Activated T-helper 1 cell treated with anti-CD3 and anti-CD28 coated beads, Interleukin-12 subunit alpha, Interleukin-12 subunit beta, Interleukin-2, Interleukin-4 antibody, amounts not matched to agents 30 ng/mL and 10 ng/mL and 1 ng/mL, durations not matched to agents 14 hours and 24 hours and 36 hours (primary cell): ENCODE measurements at regions not wholly inside any gene's neighbourhood (a gene's known extent, or its start where the extent isn't known, plus 50 kb on each side); places are given as distances from the start of the nearest gene placed in this dataset.

Experiments used
- DNase-seq: peaks from one replicate; pipeline ENCODE4 v3.0.0; 2021; ENCODE audit warnings: low spot score
- H3K27ac Mint-ChIP-seq: one replicate; pipeline ENCODE4 v1.8.0; 2021; ENCODE audit warnings: mild to moderate bottlenecking, mixed read lengths
- H3K27me3 Mint-ChIP-seq: one replicate; pipeline ENCODE4 v1.8.0; 2022; ENCODE audit warnings: mild to moderate bottlenecking, moderate library complexity, mixed read lengths; ENCODE audit not compliant: insufficient read depth
- H3K36me3 Mint-ChIP-seq: one replicate; pipeline ENCODE4 v1.8.0; 2021; ENCODE audit warnings: low read depth, mixed read lengths
- H3K4me1 Mint-ChIP-seq: one replicate; pipeline ENCODE4 v1.8.0; 2021; ENCODE audit warnings: low read depth, mixed read lengths
- H3K4me3 Mint-ChIP-seq: one replicate; pipeline ENCODE4 v1.8.0; 2021; ENCODE audit warnings: mild to moderate bottlenecking, moderate library complexity, mixed read lengths
- H3K9me3 Mint-ChIP-seq: one replicate; pipeline ENCODE4 v1.8.0; 2021; ENCODE audit warnings: mixed read lengths
- intact Hi-C: fragments of 100-400 bp; cut with micrococcal nuclease; formaldehyde crosslinking; loops from one replicate; pipeline ENCODE4 v1.15.1; 2024

GRCh38 chr5:89996890-89997289, 412.7 kb downstream of the CETN3 start:
- Mint-ChIP-seq H3K27me3 (no peaks in the 10 kb centered on the region), H3K9me3 (peaks cover 4% of the 10 kb centered on the region), H3K27ac (no peak overlapping the region), H3K36me3 (no peaks in the 10 kb centered on the region), H3K4me1 (no peaks in the 10 kb centered on the region), H3K4me3 (no peak overlapping the region)
- intact Hi-C loops: no loop called here
- DNase-seq: no peak

- intact Hi-C loops: no loop called here
- no peaks in the 10 kb centered on the region for H3K36me3 Mint-ChIP-seq
Measured at GRCh38 chr5:89996335-89996734, 413.2 kb downstream of the CETN3 start.

DNA sequence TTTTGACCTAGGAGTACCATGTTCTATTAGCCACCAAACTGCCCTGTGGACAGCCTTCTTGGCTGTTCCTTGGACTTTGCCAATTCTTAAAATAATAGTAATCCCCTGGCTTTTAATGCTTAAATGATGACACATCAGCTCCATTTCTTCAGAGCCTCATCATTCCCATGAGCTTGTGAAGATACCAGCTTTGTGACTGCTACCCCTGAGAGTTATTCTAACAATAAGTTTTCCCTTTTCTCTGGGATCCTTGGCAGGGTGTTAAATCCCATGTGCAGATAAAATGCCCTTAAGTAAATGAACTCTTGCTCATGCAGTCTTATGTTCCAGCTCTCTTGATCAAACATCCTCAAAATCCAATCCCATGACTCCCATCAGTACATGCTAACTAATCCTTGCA, 415.3 kb downstream of the CETN3 start:
- H3K36me3 Mint-ChIP-seq: no peaks in the 10 kb centered on the region
- no peak overlapping the region for H3K4me3 Mint-ChIP-seq
- no peaks in the 10 kb centered on the region for H3K27me3 Mint-ChIP-seq
- no peaks in the 10 kb centered on the region for H3K9me3 Mint-ChIP-seq
- no peak overlapping the region for H3K27ac Mint-ChIP-seq
- no peaks in the 10 kb centered on the region for H3K4me1 Mint-ChIP-seq
- intact Hi-C loops: no loop called here
- DNase-seq: no peak

More at GRCh38 chr5:89996335-89996734, 413.2 kb downstream of the CETN3 start:
- H3K4me1 Mint-ChIP-seq: no peaks in the 10 kb centered on the region
- H3K27me3 Mint-ChIP-seq: no peaks in the 10 kb centered on the region
- no peaks in the 10 kb centered on the region for H3K9me3 Mint-ChIP-seq
- H3K27ac Mint-ChIP-seq: no peak overlapping the region
- no peak overlapping the region for H3K4me3 Mint-ChIP-seq
- DNase-seq: no peak

DNA sequence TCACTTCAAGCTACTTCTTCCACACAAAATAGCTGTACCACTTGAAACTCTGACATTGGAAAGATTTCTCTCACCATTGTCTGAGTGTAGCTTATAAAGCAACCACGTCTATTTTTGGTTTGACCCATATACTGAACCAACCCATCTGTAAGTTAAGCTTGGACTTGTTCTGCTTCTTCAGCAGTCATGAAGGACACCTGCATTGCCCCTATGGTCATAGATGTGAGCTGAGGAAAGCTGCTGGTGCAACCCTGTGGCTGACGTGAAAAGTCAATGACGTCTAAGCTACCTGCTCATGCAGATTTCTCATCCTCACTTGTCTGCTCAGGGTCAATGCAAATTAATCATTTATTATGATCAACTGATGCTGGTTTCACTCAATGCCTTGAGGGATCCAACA, 417.4 kb downstream of the CETN3 start:
- Mint-ChIP-seq H3K27me3 (no peaks in the 10 kb centered on the region), H3K36me3 (no peaks in the 10 kb centered on the region), H3K9me3 (no peaks in the 10 kb centered on the region), H3K4me3 (no peak overlapping the region), H3K4me1 (no peaks in the 10 kb centered on the region), H3K27ac (no peak overlapping the region)
- no peak for DNase-seq
- intact Hi-C loops: no loop called here

DNA sequence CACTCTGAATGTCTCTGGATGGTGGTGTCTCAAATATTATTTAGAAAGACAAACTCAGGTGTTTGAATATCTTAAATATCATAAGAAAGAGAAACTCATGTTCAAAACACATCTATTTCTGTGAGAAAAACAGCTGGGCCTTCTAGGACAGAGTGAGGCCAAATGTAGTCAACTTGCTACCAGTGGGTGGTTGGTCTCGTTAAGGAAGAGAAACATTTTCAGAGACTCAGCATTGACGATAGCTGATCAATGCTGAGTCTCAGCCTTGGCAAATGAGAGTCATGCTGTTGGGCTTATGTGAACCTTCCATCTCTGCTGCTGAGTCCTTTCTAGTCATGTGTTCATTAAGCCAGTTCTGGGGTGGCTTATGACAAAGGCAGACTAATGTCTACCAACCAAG, 418.0 kb downstream of the CETN3 start:
- H3K9me3 Mint-ChIP-seq: no peaks in the 10 kb centered on the region
- H3K4me1 Mint-ChIP-seq: no peaks in the 10 kb centered on the region
- intact Hi-C loops: no loop called here
- no peak overlapping the region for H3K4me3 Mint-ChIP-seq
- H3K36me3 Mint-ChIP-seq: no peaks in the 10 kb centered on the region
- DNase-seq: no peak
- H3K27me3 Mint-ChIP-seq: no peaks in the 10 kb centered on the region
- H3K27ac Mint-ChIP-seq: no peak overlapping the region

DNA sequence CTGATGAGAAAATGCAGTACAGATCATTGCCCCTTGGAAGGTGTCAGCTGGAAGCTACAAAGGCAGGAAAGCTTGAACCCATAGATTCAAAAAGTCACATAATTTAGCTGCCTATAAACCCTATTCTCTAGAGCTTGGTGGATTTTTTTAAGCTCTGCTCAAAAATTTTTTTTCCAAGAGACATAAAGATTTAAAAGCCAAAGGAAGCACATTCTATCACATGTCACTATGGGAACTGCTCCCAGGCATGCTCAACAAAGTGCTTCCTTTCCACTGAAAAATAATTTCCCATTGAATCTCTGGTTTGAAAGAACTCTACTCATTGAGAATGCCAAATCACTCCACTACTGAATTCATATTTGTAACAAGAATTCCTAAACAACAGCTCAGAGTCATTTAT, 419.8 kb downstream of the CETN3 start:
- Mint-ChIP-seq H3K4me3 (no peak overlapping the region), H3K4me1 (no peaks in the 10 kb centered on the region), H3K27me3 (no peaks in the 10 kb centered on the region), H3K36me3 (no peaks in the 10 kb centered on the region), H3K9me3 (no peaks in the 10 kb centered on the region), H3K27ac (no peak overlapping the region)
- intact Hi-C loops: no loop called here
- no peak for DNase-seq

DNA sequence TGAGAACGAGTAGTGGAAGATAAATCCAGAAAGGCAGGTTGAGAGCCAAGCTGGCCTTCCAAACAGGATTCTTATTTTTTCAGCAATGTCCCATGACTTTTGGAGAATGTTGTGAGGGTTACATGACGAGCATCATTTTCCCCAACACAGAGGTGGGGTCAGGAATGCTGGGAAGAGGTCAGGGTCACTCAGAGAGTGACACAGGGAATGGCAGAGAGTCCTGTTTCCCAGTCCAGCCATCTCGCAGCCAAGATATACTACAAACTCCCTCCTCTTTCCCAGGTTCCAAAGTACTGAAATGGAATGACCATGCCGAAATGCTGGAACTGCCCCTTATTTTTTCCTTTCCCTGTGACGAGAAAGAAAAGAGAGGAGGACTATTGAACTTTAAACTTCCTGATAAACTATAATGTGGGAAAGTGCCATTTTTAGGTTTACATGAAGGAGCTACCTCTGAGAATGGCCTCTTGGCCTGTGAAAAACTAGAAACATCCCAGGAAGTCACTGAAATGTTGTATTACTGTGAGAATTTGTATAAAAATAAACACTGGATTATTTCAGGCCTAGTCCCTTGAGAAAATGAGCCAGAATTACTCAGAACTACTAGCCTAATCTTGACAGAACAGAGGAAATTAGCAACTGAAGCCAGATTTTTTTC, 420.4 kb downstream of the CETN3 start:
- no peak for DNase-seq
- Mint-ChIP-seq H3K4me3 (no peak overlapping the region), H3K9me3 (no peaks in the 10 kb centered on the region), H3K4me1 (no peaks in the 10 kb centered on the region), H3K27ac (no peak overlapping the region), H3K27me3 (no peaks in the 10 kb centered on the region), H3K36me3 (no peaks in the 10 kb centered on the region)
- intact Hi-C loops: no loop called here

DNA sequence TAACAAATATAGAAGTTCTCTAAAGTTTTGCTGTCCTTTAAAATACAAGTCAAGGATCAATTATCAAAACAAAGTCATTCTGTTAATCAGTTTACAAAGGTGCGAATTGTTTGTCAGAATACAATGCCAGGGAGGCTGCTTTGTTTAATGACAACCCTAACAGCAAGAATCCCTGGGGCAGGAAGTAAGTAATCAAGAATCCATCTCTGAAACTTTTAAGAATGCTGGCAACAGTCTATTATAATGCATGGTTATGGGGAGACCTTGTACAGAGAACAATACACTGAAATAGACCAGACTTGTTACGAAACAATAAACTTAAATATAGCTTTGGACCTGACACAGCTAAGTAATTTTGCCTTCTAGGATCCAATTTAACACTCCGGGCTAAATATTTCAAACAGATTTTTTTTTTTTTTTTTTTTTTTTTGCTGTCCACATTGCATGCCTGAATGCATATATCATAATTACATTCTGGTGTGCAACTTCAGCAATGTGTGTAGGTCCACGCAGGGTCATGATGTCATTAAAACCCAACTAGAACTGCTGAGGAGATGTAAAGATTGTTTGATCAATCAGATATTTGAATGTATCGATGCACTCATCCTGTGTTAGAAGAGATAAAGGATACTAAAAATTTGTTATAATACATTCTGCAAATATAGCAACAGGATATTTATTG, 421.3 kb downstream of the CETN3 start:
- Mint-ChIP-seq H3K27me3 (no peaks in the 10 kb centered on the region), H3K4me3 (no peak overlapping the region), H3K27ac (no peak overlapping the region), H3K4me1 (no peaks in the 10 kb centered on the region), H3K9me3 (no peaks in the 10 kb centered on the region), H3K36me3 (no peaks in the 10 kb centered on the region)
- intact Hi-C loops: no loop called here
- DNase-seq: no peak

DNA sequence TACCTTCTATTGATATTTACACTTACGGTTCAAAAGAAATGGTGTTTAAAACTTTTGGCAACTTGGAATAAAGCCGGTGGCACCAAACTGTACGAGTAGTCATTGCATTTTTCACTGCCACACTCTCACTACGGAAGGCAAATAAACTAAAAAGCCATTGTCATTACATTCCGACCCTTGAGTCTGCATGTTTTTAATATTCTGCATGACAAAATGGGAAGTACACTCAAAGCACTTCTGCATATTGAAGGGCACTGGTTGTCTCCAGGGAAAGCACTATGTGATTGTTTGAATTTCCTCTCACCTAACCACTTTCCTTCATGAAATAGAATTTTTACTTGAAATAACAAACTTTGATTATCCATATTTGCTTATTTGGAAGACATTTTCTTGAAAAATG, 426.3 kb downstream of the CETN3 start:
- Mint-ChIP-seq H3K36me3 (no peaks in the 10 kb centered on the region), H3K27ac (no peak overlapping the region), H3K27me3 (no peaks in the 10 kb centered on the region), H3K9me3 (no peaks in the 10 kb centered on the region), H3K4me1 (no peaks in the 10 kb centered on the region), H3K4me3 (no peak overlapping the region)
- DNase-seq: no peak
- intact Hi-C loops: no loop called here

GRCh38 chr5:89981878-89982773, 427.4 kb downstream of the CETN3 start:
- intact Hi-C loops: no loop called here
- Mint-ChIP-seq H3K4me3 (no peak overlapping the region), H3K4me1 (no peaks in the 10 kb centered on the region), H3K27ac (no peak overlapping the region), H3K36me3 (no peaks in the 10 kb centered on the region), H3K27me3 (no peaks in the 10 kb centered on the region), H3K9me3 (no peaks in the 10 kb centered on the region)
- no peak for DNase-seq

DNA sequence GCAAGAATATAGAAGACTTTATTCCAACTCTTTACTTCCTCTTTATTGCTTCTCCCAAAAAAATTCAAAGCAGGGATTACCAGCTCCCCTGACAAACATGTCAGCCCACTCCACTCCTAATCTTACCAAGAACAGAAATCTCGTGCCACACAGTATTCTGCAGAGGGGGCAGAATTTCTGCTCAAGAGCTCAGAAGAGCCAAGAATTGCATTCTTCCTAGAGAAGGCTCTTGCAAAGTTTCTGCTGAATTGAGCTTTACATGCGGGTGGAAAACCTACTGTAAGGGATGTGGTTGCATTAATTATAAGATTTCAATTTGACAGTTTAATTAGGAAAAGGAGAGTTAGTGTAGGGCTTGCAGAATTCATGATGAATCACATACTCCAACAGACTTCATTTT, 428.5 kb downstream of the CETN3 start:
- Mint-ChIP-seq H3K27ac (no peak overlapping the region), H3K9me3 (no peaks in the 10 kb centered on the region), H3K4me3 (no peak overlapping the region), H3K4me1 (no peaks in the 10 kb centered on the region), H3K36me3 (no peaks in the 10 kb centered on the region), H3K27me3 (no peaks in the 10 kb centered on the region)
- DNase-seq: no peak
- intact Hi-C loops: no loop called here

GRCh38 chr5:89973516-89973915, 436.0 kb downstream of the CETN3 start:
- Mint-ChIP-seq H3K4me1 (no peaks in the 10 kb centered on the region), H3K9me3 (no peaks in the 10 kb centered on the region), H3K27ac (no peak overlapping the region), H3K36me3 (no peaks in the 10 kb centered on the region), H3K27me3 (no peaks in the 10 kb centered on the region), H3K4me3 (no peak overlapping the region)
- no peak for DNase-seq
- intact Hi-C loops: no loop called here

- Mint-ChIP-seq H3K36me3 (no peaks in the 10 kb centered on the region), H3K27ac (no peak overlapping the region), H3K4me1 (no peaks in the 10 kb centered on the region), H3K4me3 (no peak overlapping the region), H3K27me3 (no peaks in the 10 kb centered on the region), H3K9me3 (no peaks in the 10 kb centered on the region)
- no peak for DNase-seq
- intact Hi-C loops: no loop called here
Measured at GRCh38 chr5:89972901-89973300, 436.7 kb downstream of the CETN3 start.
